ENCODE measurements at regions not wholly inside any gene's neighbourhood (a gene's known extent, or its start where the extent isn't known, plus 50 kb on each side); places are given as distances from the start of the nearest gene placed in this dataset.
A peak's percentile ranks its signal among the peaks of the same experiment; 100 is the strongest.

DNA sequence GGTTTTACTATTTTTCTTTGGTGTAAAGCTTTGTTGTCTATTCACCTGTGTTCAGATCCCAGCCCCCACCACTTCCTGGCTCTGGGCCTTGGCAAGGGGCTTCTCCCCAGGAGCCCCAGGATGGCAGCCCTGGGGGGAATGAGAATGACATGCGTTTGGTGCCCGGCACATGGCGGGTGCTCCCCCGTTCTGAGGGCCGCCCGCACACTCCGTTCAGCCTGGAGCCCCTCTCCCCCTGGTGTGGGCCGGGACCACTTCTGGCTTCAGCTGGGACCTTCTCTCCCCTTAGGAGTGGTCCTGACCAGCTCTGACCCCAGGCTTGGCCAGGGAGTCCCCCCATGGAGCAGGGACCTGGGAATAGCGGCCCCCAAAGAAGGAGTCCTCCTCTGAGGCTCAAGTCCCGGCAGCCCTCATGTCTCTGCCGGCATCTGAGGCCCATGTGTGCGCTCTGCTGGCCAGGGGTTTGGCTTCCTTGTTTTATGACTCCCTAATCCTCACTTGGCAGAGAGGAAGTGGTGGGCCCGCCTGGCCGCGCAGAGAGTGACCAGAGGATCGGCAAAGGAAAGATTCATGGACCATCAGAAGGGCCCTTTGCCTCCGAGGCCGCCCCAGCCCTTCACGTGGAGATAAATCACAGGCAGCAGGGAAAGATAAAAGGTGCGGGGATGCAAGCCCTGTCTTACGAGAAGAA, 57.0 kb upstream of the LMX1B start:
- no peak for TF ChIP-seq POLR2A (IDR thresholded peaks at IDR 0.05)
- TF ChIP-seq, protein P1, sequence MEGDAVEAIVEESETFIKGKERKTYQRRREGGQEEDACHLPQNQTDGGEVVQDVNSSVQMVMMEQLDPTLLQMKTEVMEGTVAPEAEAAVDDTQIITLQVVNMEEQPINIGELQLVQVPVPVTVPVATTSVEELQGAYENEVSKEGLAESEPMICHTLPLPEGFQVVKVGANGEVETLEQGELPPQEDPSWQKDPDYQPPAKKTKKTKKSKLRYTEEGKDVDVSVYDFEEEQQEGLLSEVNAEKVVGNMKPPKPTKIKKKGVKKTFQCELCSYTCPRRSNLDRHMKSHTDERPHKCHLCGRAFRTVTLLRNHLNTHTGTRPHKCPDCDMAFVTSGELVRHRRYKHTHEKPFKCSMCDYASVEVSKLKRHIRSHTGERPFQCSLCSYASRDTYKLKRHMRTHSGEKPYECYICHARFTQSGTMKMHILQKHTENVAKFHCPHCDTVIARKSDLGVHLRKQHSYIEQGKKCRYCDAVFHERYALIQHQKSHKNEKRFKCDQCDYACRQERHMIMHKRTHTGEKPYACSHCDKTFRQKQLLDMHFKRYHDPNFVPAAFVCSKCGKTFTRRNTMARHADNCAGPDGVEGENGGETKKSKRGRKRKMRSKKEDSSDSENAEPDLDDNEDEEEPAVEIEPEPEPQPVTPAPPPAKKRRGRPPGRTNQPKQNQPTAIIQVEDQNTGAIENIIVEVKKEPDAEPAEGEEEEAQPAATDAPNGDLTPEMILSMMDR (IDR thresholded peaks at IDR 0.05): no peak
- H3K4me3 ChIP-seq: no peak overlapping the region
- H3K36me3 ChIP-seq: no peaks in the 10 kb centered on the region
- intact Hi-C loops (cut with DNase I): loop anchor here (5.0 kb wide), 2 partner anchors 54 to 59 kb away; no protein-coding TSS in a partner anchor
- no peak overlapping the region for H3K27ac ChIP-seq
- H3K4me1 ChIP-seq: no peaks in the 10 kb centered on the region
- 89% methylated on average over 18 of the region's 21 CpGs for WGBS (ENCODE audit: insufficient coverage, low coverage, low lambda C conversion rate, missing lambda C conversion rate)
- H3K27me3 ChIP-seq: no peaks in the 10 kb centered on the region
- DNase-seq (peak in 1 of 3 donors; percentile 24), ATAC-seq (no peak)
- no peaks in the 10 kb centered on the region for H3K9me3 ChIP-seq

DNA sequence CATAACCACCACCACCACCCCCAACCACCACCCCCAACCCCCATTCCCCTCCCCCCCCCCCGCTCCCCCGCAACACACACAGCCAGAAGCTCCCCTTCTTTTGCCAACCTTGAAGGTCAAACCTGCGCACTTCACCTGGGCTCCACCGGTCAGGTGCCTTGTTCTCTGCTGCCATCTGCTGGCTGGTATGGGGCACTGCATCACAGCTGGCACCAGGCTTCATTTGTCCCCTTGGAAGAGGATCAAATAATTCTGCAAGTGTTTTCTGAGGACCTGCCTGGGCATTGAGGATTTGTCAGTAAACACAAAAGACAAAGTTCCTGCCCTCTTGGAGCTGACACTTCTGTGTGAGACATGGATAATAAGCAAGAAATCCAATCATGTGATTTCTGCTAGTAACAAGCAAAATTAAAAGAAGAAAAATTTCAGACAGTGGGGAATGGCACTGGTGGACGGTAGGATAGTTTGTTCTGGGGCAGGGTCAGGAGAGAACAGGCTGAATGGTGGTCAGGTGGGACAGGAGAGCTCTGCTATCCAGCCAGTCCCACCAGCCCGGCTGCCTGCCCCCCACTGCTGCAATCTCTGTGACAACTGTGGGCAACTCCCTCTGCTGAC, 55.6 kb upstream of the LMX1B start:
- no peaks in the 10 kb centered on the region for H3K36me3 ChIP-seq
- TF ChIP-seq POLR2A (IDR thresholded peaks at IDR 0.05): no peak
- TF ChIP-seq, protein P1 (IDR thresholded peaks at IDR 0.05): peak; percentile 76 to 92 (median 86)
- ATAC-seq: peak; percentile 90 to 97 (median 92)
- H3K4me1 ChIP-seq: no peaks in the 10 kb centered on the region
- DNase-seq: peak; percentile 55 to 76 (median 73)
- no peak overlapping the region for H3K27ac ChIP-seq
- no peaks in the 10 kb centered on the region for H3K27me3 ChIP-seq
- H3K4me3 ChIP-seq: no peak overlapping the region
- WGBS (ENCODE audit: insufficient coverage, low coverage, low lambda C conversion rate, missing lambda C conversion rate): 4% methylated on average over 4 of the region's 6 CpGs
- H3K9me3 ChIP-seq: no peaks in the 10 kb centered on the region
- intact Hi-C loops (cut with DNase I): loop anchor here (5.0 kb wide), 2 partner anchors 56 to 61 kb away; no protein-coding TSS in a partner anchor

DNA sequence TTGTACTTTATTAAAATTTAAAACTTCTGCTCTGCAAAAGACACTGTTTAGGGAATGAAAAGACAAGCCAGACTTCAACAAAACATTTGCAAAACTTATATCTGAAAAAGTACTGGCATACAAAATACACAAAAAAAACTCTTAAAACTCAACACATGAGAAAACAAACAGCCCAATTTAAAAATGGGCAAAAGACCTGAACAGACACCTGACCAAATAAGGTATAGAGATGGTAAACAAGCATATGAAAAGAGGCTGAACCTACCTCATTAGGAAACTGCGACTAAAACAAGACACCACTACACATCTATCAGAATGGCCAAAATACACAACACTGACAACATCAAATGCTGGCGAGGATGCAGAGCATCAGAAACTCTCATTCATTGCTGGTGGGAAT, 54.4 kb upstream of the LMX1B start:
- Histone ChIP-seq H3K36me3 (no peaks in the 10 kb centered on the region), H3K9me3 (no peaks in the 10 kb centered on the region), H3K4me1 (no peaks in the 10 kb centered on the region), H3K27me3 (no peaks in the 10 kb centered on the region), H3K4me3 (no peak overlapping the region), H3K27ac (no peak overlapping the region)
- ATAC-seq (no peak), DNase-seq (no peak)
- 59% methylated on average over 2 of the region's 2 CpGs for WGBS (ENCODE audit: insufficient coverage, low coverage, low lambda C conversion rate, missing lambda C conversion rate)
- TF ChIP-seq, protein P1 (IDR thresholded peaks at IDR 0.05): no peak
- TF ChIP-seq POLR2A (IDR thresholded peaks at IDR 0.05): no peak
- intact Hi-C loops (cut with DNase I): loop anchor here (5.0 kb wide), 2 partner anchors 57 to 62 kb away; no protein-coding TSS in a partner anchor

DNA sequence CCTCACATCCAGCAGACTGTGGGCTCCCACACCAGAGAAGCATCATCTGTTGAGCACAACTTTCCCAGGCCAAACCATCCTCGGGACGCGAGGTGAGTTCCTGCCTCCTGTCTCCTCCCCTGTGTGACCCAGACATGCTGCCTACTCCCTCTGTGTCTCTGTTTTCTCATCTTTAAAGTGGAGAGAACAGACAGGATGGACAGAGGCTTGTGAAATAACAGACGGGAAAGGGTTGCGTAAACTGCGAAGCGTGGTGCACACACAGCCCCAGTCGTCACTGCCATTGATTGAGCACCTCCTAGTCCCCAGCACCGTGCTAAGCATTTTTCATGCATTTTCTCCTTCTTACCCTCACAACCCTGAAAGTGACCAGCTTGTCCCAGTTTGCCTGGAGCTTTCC, 52.1 kb upstream of the LMX1B start:
- H3K9me3 ChIP-seq: no peaks in the 10 kb centered on the region
- DNase-seq (peak in 2 of 3 donors; percentile 24 to 29), ATAC-seq (peak in 3 of 4 donors; percentile 64 to 86 (median 76))
- intact Hi-C loops (cut with DNase I): no loop called here
- no peak for TF ChIP-seq POLR2A (IDR thresholded peaks at IDR 0.05)
- TF ChIP-seq, protein P1 (IDR thresholded peaks at IDR 0.05): no peak
- no peaks in the 10 kb centered on the region for H3K27me3 ChIP-seq
- no peaks in the 10 kb centered on the region for H3K36me3 ChIP-seq
- H3K27ac ChIP-seq: no peak overlapping the region
- no peaks in the 10 kb centered on the region for H3K4me1 ChIP-seq
- H3K4me3 ChIP-seq: no peak overlapping the region
- 19% methylated on average over 9 of the region's 9 CpGs for WGBS (ENCODE audit: insufficient coverage, low coverage, low lambda C conversion rate, missing lambda C conversion rate)

All from right lobe of liver (tissue), 6 donors.